ENCODE measurements at regions not wholly inside any gene's neighbourhood (a gene's known extent, or its start where the extent isn't known, plus 50 kb on each side); places are given as distances from the start of the nearest gene placed in this dataset.

DNA sequence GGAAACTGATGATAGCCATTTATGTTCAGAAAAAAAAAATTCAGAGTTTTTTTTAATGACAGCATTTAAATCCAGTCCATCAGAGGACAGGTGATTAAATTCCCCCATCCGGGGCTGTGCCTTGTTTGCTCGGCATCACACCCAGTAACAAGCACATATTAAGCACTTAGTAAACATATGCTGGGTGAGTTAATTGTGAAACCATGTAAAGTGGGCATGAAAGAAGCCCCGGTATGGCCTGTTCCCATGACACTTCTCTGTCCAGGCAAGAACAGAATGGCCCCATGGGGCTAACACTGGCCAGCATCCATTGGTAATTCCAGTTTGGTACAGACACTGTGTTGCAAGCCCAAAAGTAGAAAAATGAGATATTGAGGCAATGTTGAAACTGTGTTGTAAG is 220.8 kb upstream of the RNF32 start:
- intact Hi-C loops (cut with micrococcal nuclease), result no loop called here
- Mint-ChIP-seq H3K36me3 (ENCODE audit: insufficient read depth, unreplicated experiment) (peaks cover 4% of the 10 kb centered on the region), H3K27ac (ENCODE audit: low read depth, unreplicated experiment) (no peak overlapping the region), H3K4me3 (ENCODE audit: unreplicated experiment) (no peak overlapping the region), H3K27me3 (ENCODE audit: insufficient read depth, unreplicated experiment) (peaks cover 70% of the 10 kb centered on the region), H3K4me1 (ENCODE audit: insufficient read depth, unreplicated experiment) (peaks cover 7% of the 10 kb centered on the region), H3K9me3 (ENCODE audit: unreplicated experiment) (no peaks in the 10 kb centered on the region)
- no TSS peak for BruUV-seq (replicated peaks)
- CTCF ChIA-PET, result no interaction called here
- POLR2A ChIA-PET, result no interaction called here
- DNase-seq (ENCODE audit: unreplicated experiment), result no peak
- TF ChIP-seq, protein P1, sequence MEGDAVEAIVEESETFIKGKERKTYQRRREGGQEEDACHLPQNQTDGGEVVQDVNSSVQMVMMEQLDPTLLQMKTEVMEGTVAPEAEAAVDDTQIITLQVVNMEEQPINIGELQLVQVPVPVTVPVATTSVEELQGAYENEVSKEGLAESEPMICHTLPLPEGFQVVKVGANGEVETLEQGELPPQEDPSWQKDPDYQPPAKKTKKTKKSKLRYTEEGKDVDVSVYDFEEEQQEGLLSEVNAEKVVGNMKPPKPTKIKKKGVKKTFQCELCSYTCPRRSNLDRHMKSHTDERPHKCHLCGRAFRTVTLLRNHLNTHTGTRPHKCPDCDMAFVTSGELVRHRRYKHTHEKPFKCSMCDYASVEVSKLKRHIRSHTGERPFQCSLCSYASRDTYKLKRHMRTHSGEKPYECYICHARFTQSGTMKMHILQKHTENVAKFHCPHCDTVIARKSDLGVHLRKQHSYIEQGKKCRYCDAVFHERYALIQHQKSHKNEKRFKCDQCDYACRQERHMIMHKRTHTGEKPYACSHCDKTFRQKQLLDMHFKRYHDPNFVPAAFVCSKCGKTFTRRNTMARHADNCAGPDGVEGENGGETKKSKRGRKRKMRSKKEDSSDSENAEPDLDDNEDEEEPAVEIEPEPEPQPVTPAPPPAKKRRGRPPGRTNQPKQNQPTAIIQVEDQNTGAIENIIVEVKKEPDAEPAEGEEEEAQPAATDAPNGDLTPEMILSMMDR (IDR thresholded peaks at IDR 0.05; ENCODE audit: unreplicated experiment), result no peak

DNA sequence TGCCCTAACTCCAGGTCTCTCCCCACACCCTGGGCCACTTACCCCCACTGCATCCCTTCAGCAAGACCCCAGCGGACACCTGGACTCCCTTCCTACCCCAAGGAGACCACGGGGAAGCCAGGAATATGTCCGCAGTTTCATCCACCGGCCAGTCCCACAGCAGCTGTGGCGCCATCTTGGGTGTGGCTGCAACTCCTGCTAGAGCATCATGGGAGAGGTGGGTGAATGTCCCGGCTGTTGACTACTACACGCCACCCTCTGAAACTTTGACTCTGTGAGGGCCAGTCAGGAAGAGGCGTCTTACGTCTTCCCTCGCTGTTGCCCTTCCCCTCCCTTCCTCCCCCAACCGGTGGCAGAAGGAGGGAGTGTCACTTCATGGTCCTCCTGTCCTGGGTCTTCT is 238.3 kb upstream of the RNF32 start:
- TF ChIP-seq, protein P1 (IDR thresholded peaks at IDR 0.05; ENCODE audit: unreplicated experiment), result no peak
- no TSS peak for BruUV-seq (replicated peaks)
- ChIA-PET CTCF (no interaction called here), POLR2A (no interaction called here)
- no peak overlapping the region for H3K4me3 Mint-ChIP-seq (ENCODE audit: unreplicated experiment)
- intact Hi-C loops (cut with micrococcal nuclease), result no loop called here
- H3K27ac Mint-ChIP-seq (ENCODE audit: low read depth, unreplicated experiment), result no peak overlapping the region
- H3K27me3 Mint-ChIP-seq (ENCODE audit: insufficient read depth, unreplicated experiment), result peaks cover 45% of the 10 kb centered on the region
- H3K4me1 Mint-ChIP-seq (ENCODE audit: insufficient read depth, unreplicated experiment), result no peaks in the 10 kb centered on the region
- no peaks in the 10 kb centered on the region for H3K9me3 Mint-ChIP-seq (ENCODE audit: unreplicated experiment)
- DNase-seq (ENCODE audit: unreplicated experiment), result no peak
- H3K36me3 Mint-ChIP-seq (ENCODE audit: insufficient read depth, unreplicated experiment), result no peaks in the 10 kb centered on the region

DNA sequence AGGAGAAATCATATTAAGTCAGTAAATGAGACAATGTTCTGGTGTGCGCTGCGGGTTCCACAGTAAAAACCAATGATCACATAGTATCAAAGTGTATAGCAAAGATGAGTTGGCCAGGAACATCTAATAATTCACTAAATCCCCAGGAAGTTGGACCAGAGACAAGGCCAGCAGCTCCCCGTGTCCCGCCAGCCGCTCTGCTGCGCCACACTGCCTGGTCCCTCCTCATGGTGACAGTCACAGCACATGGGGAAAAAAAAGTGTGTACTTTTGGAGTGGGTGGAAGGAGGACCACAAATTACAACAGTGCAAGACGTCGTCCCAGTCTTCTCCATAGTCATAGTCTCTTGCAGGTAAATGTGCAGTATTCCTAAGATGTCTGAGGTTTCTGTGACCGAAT is 239.0 kb upstream of the RNF32 start:
- POLR2A ChIA-PET, result no interaction called here
- intact Hi-C loops (cut with micrococcal nuclease), result no loop called here
- no peak overlapping the region for H3K27ac Mint-ChIP-seq (ENCODE audit: low read depth, unreplicated experiment)
- no peak overlapping the region for H3K4me3 Mint-ChIP-seq (ENCODE audit: unreplicated experiment)
- H3K4me1 Mint-ChIP-seq (ENCODE audit: insufficient read depth, unreplicated experiment), result no peaks in the 10 kb centered on the region
- DNase-seq (ENCODE audit: unreplicated experiment), result no peak
- H3K36me3 Mint-ChIP-seq (ENCODE audit: insufficient read depth, unreplicated experiment), result no peaks in the 10 kb centered on the region
- CTCF ChIA-PET, result no interaction called here
- TF ChIP-seq, protein P1 (IDR thresholded peaks at IDR 0.05; ENCODE audit: unreplicated experiment), result no peak
- H3K9me3 Mint-ChIP-seq (ENCODE audit: unreplicated experiment), result no peaks in the 10 kb centered on the region
- no TSS peak for BruUV-seq (replicated peaks)
- H3K27me3 Mint-ChIP-seq (ENCODE audit: insufficient read depth, unreplicated experiment), result peaks cover 45% of the 10 kb centered on the region

DNA sequence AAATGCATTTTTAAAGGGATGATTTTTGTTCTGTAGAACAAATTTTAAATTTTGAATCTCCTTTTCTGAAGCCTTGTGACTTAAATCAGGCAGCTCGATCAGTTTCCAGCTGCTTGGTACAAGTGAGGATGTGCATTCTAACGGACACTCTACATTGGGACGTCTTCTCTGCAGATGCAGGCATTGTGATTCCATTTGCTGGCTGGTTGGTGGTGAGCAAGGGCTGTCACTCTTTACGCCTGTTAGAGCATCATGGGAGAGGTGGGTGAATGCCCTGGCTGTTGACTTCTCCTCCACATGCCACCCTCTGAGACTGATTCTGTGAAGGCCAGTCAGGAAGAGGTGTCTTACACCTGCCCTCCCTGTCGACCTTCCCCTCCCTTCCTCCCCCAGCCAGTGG is 240.5 kb upstream of the RNF32 start:
- Mint-ChIP-seq H3K27ac (ENCODE audit: low read depth, unreplicated experiment) (no peak overlapping the region), H3K4me1 (ENCODE audit: insufficient read depth, unreplicated experiment) (no peaks in the 10 kb centered on the region), H3K27me3 (ENCODE audit: insufficient read depth, unreplicated experiment) (peaks cover 53% of the 10 kb centered on the region), H3K36me3 (ENCODE audit: insufficient read depth, unreplicated experiment) (no peaks in the 10 kb centered on the region), H3K4me3 (ENCODE audit: unreplicated experiment) (no peak overlapping the region), H3K9me3 (ENCODE audit: unreplicated experiment) (no peaks in the 10 kb centered on the region)
- POLR2A ChIA-PET, result no interaction called here
- BruUV-seq (replicated peaks), result no TSS peak
- no peak for DNase-seq (ENCODE audit: unreplicated experiment)
- CTCF ChIA-PET, result no interaction called here
- intact Hi-C loops (cut with micrococcal nuclease), result no loop called here
- TF ChIP-seq, protein P1 (IDR thresholded peaks at IDR 0.05; ENCODE audit: unreplicated experiment), result no peak

Measured in MCF 10A (cell line).